ENCODE measurements at regions not wholly inside any gene's neighbourhood (a gene's known extent, or its start where the extent isn't known, plus 50 kb on each side); places are given as distances from the start of the nearest gene placed in this dataset.
"Not testable (repeated sequence)": the region's sequence is repeated elsewhere in the genome, so short reads cannot be mapped to it uniquely, and the experiment has no call there.

- DNase-seq, result no peak
Measured at GRCh38 chr16:52785653-52786052, 238.7 kb upstream of the TOX3 start.

- DNase-seq, result no peak
Measured at GRCh38 chr16:52783616-52784015, 236.7 kb upstream of the TOX3 start.

GRCh38 chr16:52781005-52781630 lies 234.2 kb upstream of the TOX3 start:
- no peak for DNase-seq

GRCh38 chr16:52773026-52773425 lies 226.1 kb upstream of the TOX3 start:
- no peak for DNase-seq

- DNase-seq, result no peak
Measured at GRCh38 chr16:52770828-52771227, 223.9 kb upstream of the TOX3 start.

GRCh38 chr16:52758473-52758855 lies 211.5 kb upstream of the TOX3 start:
- no peak for DNase-seq

GRCh38 chr16:52757746-52758472 lies 211.0 kb upstream of the TOX3 start:
- DNase-seq, result no peak

- DNase-seq, result no peak
Measured at GRCh38 chr16:52756812-52757517, 210.0 kb upstream of the TOX3 start.

GRCh38 chr16:52755396-52755795 lies 208.5 kb upstream of the TOX3 start:
- no peak for DNase-seq

GRCh38 chr16:52751035-52751434 lies 204.1 kb upstream of the TOX3 start:
- DNase-seq, result no peak

GRCh38 chr16:52748741-52749140 lies 201.8 kb upstream of the TOX3 start:
- DNase-seq, result no peak

- no peak for DNase-seq
Measured at GRCh38 chr16:52747088-52747595, 200.2 kb upstream of the TOX3 start.

GRCh38 chr16:52743707-52744106 lies 196.8 kb upstream of the TOX3 start:
- DNase-seq, result no peak

- DNase-seq, result no peak
Measured at GRCh38 chr16:52742608-52743170, 195.7 kb upstream of the TOX3 start.

GRCh38 chr16:52742052-52742451 lies 195.1 kb upstream of the TOX3 start:
- no peak for DNase-seq

GRCh38 chr16:52741351-52741750 lies 194.4 kb upstream of the TOX3 start:
- no peak for DNase-seq

GRCh38 chr16:52740766-52741165 lies 193.8 kb upstream of the TOX3 start:
- no peak for DNase-seq

GRCh38 chr16:52740333-52740732 lies 193.4 kb upstream of the TOX3 start:
- DNase-seq, result no peak

- DNase-seq, result not testable (repeated sequence)
Measured at GRCh38 chr16:52738992-52739391, 192.0 kb upstream of the TOX3 start.

- DNase-seq, result no peak
Measured at GRCh38 chr16:52731219-52731875, 184.4 kb upstream of the TOX3 start.

- no peak for DNase-seq
Measured at GRCh38 chr16:52729731-52730130, 182.8 kb upstream of the TOX3 start.

- DNase-seq, result no peak
Measured at GRCh38 chr16:52727849-52728248, 180.9 kb upstream of the TOX3 start.

GRCh38 chr16:52727441-52727840 lies 180.5 kb upstream of the TOX3 start:
- no peak for DNase-seq
